ENCODE measurements at regions not wholly inside any gene's neighbourhood (a gene's known extent, or its start where the extent isn't known, plus 50 kb on each side); places are given as distances from the start of the nearest gene placed in this dataset.

GRCh38 chr9:108125625-108126024 is 636.1 kb upstream of the KLF4 start:
- no peaks in the 10 kb centered on the region for H3K36me3 ChIP-seq (ENCODE audit: control insufficient read depth, insufficient read depth, low read length)
- no peaks in the 10 kb centered on the region for H3K9me3 ChIP-seq (ENCODE audit: control insufficient read depth, insufficient read depth, low read length)
- H3K4me3 ChIP-seq (ENCODE audit: low read depth, low read length) = no peak overlapping the region
- H3K27me3 ChIP-seq (ENCODE audit: control insufficient read depth, insufficient read depth, low read length) = no peaks in the 10 kb centered on the region
- H3K9ac ChIP-seq (ENCODE audit: low read depth, low read length) = no peak overlapping the region
- no peaks in the 10 kb centered on the region for H3K4me1 ChIP-seq (ENCODE audit: control insufficient read depth, insufficient read depth, low read length)

- H3K9me3 ChIP-seq (ENCODE audit: control insufficient read depth, insufficient read depth, low read length) = no peaks in the 10 kb centered on the region
Observed at GRCh38 chr9:108119530-108120113, 630.1 kb upstream of the KLF4 start.

GRCh38 chr9:108117795-108118194 is 628.2 kb upstream of the KLF4 start:
- H3K36me3 ChIP-seq (ENCODE audit: control insufficient read depth, insufficient read depth, low read length) = no peaks in the 10 kb centered on the region
- H3K9ac ChIP-seq (ENCODE audit: low read depth, low read length) = no peak overlapping the region
- H3K9me3 ChIP-seq (ENCODE audit: control insufficient read depth, insufficient read depth, low read length) = no peaks in the 10 kb centered on the region
- no peaks in the 10 kb centered on the region for H3K4me1 ChIP-seq (ENCODE audit: control insufficient read depth, insufficient read depth, low read length)
- no peak overlapping the region for H3K4me3 ChIP-seq (ENCODE audit: low read depth, low read length)
- H3K27me3 ChIP-seq (ENCODE audit: control insufficient read depth, insufficient read depth, low read length) = no peaks in the 10 kb centered on the region

More at GRCh38 chr9:108119530-108120113, 630.1 kb upstream of the KLF4 start:
- H3K4me1 ChIP-seq (ENCODE audit: control insufficient read depth, insufficient read depth, low read length) = no peaks in the 10 kb centered on the region
- H3K4me3 ChIP-seq (ENCODE audit: low read depth, low read length) = no peak overlapping the region
- no peak overlapping the region for H3K9ac ChIP-seq (ENCODE audit: low read depth, low read length)
- H3K27me3 ChIP-seq (ENCODE audit: control insufficient read depth, insufficient read depth, low read length) = no peaks in the 10 kb centered on the region
- H3K36me3 ChIP-seq (ENCODE audit: control insufficient read depth, insufficient read depth, low read length) = no peaks in the 10 kb centered on the region

GRCh38 chr9:108117306-108117705 is 627.7 kb upstream of the KLF4 start:
- no peak overlapping the region for H3K9ac ChIP-seq (ENCODE audit: low read depth, low read length)
- H3K4me1 ChIP-seq (ENCODE audit: control insufficient read depth, insufficient read depth, low read length) = no peaks in the 10 kb centered on the region
- H3K4me3 ChIP-seq (ENCODE audit: low read depth, low read length) = no peak overlapping the region
- no peaks in the 10 kb centered on the region for H3K36me3 ChIP-seq (ENCODE audit: control insufficient read depth, insufficient read depth, low read length)
- H3K9me3 ChIP-seq (ENCODE audit: control insufficient read depth, insufficient read depth, low read length) = no peaks in the 10 kb centered on the region
- H3K27me3 ChIP-seq (ENCODE audit: control insufficient read depth, insufficient read depth, low read length) = no peaks in the 10 kb centered on the region

GRCh38 chr9:108113596-108113995 is 624.0 kb upstream of the KLF4 start:
- no peaks in the 10 kb centered on the region for H3K36me3 ChIP-seq (ENCODE audit: control insufficient read depth, insufficient read depth, low read length)
- no peaks in the 10 kb centered on the region for H3K4me1 ChIP-seq (ENCODE audit: control insufficient read depth, insufficient read depth, low read length)
- H3K27me3 ChIP-seq (ENCODE audit: control insufficient read depth, insufficient read depth, low read length) = no peaks in the 10 kb centered on the region
- no peak overlapping the region for H3K4me3 ChIP-seq (ENCODE audit: low read depth, low read length)
- no peak overlapping the region for H3K9ac ChIP-seq (ENCODE audit: low read depth, low read length)
- no peaks in the 10 kb centered on the region for H3K9me3 ChIP-seq (ENCODE audit: control insufficient read depth, insufficient read depth, low read length)

GRCh38 chr9:108109927-108110690 is 620.5 kb upstream of the KLF4 start:
- Histone ChIP-seq H3K9me3 (ENCODE audit: control insufficient read depth, insufficient read depth, low read length) (no peaks in the 10 kb centered on the region), H3K27me3 (ENCODE audit: control insufficient read depth, insufficient read depth, low read length) (no peaks in the 10 kb centered on the region), H3K9ac (ENCODE audit: low read depth, low read length) (no peak overlapping the region), H3K36me3 (ENCODE audit: control insufficient read depth, insufficient read depth, low read length) (no peaks in the 10 kb centered on the region), H3K4me3 (ENCODE audit: low read depth, low read length) (no peak overlapping the region), H3K4me1 (ENCODE audit: control insufficient read depth, insufficient read depth, low read length) (no peaks in the 10 kb centered on the region)

GRCh38 chr9:108108852-108109448 is 619.4 kb upstream of the KLF4 start:
- Histone ChIP-seq H3K36me3 (ENCODE audit: control insufficient read depth, insufficient read depth, low read length) (no peaks in the 10 kb centered on the region), H3K9me3 (ENCODE audit: control insufficient read depth, insufficient read depth, low read length) (no peaks in the 10 kb centered on the region), H3K4me1 (ENCODE audit: control insufficient read depth, insufficient read depth, low read length) (no peaks in the 10 kb centered on the region), H3K4me3 (ENCODE audit: low read depth, low read length) (no peak overlapping the region), H3K9ac (ENCODE audit: low read depth, low read length) (no peak overlapping the region), H3K27me3 (ENCODE audit: control insufficient read depth, insufficient read depth, low read length) (no peaks in the 10 kb centered on the region)

- Histone ChIP-seq H3K9ac (ENCODE audit: low read depth, low read length) (no peak overlapping the region), H3K9me3 (ENCODE audit: control insufficient read depth, insufficient read depth, low read length) (no peaks in the 10 kb centered on the region), H3K27me3 (ENCODE audit: control insufficient read depth, insufficient read depth, low read length) (no peaks in the 10 kb centered on the region), H3K4me1 (ENCODE audit: control insufficient read depth, insufficient read depth, low read length) (no peaks in the 10 kb centered on the region), H3K4me3 (ENCODE audit: low read depth, low read length) (no peak overlapping the region), H3K36me3 (ENCODE audit: control insufficient read depth, insufficient read depth, low read length) (no peaks in the 10 kb centered on the region)
Observed at GRCh38 chr9:108108280-108108851, 618.8 kb upstream of the KLF4 start.

- Histone ChIP-seq H3K4me3 (ENCODE audit: low read depth, low read length) (no peak overlapping the region), H3K9me3 (ENCODE audit: control insufficient read depth, insufficient read depth, low read length) (no peaks in the 10 kb centered on the region), H3K36me3 (ENCODE audit: control insufficient read depth, insufficient read depth, low read length) (no peaks in the 10 kb centered on the region), H3K9ac (ENCODE audit: low read depth, low read length) (no peak overlapping the region), H3K27me3 (ENCODE audit: control insufficient read depth, insufficient read depth, low read length) (no peaks in the 10 kb centered on the region), H3K4me1 (ENCODE audit: control insufficient read depth, insufficient read depth, low read length) (no peaks in the 10 kb centered on the region)
Observed at GRCh38 chr9:108105885-108106284, 616.3 kb upstream of the KLF4 start.

- Histone ChIP-seq H3K4me1 (ENCODE audit: control insufficient read depth, insufficient read depth, low read length) (no peaks in the 10 kb centered on the region), H3K36me3 (ENCODE audit: control insufficient read depth, insufficient read depth, low read length) (no peaks in the 10 kb centered on the region), H3K9me3 (ENCODE audit: control insufficient read depth, insufficient read depth, low read length) (no peaks in the 10 kb centered on the region), H3K4me3 (ENCODE audit: low read depth, low read length) (no peak overlapping the region), H3K27me3 (ENCODE audit: control insufficient read depth, insufficient read depth, low read length) (no peaks in the 10 kb centered on the region), H3K9ac (ENCODE audit: low read depth, low read length) (no peak overlapping the region)
Observed at GRCh38 chr9:108104991-108105390, 615.4 kb upstream of the KLF4 start.

- Histone ChIP-seq H3K4me3 (ENCODE audit: low read depth, low read length) (no peak overlapping the region), H3K27me3 (ENCODE audit: control insufficient read depth, insufficient read depth, low read length) (no peaks in the 10 kb centered on the region), H3K4me1 (ENCODE audit: control insufficient read depth, insufficient read depth, low read length) (no peaks in the 10 kb centered on the region), H3K9me3 (ENCODE audit: control insufficient read depth, insufficient read depth, low read length) (no peaks in the 10 kb centered on the region), H3K9ac (ENCODE audit: low read depth, low read length) (no peak overlapping the region), H3K36me3 (ENCODE audit: control insufficient read depth, insufficient read depth, low read length) (no peaks in the 10 kb centered on the region)
Observed at GRCh38 chr9:108103046-108103693, 613.6 kb upstream of the KLF4 start.

All from iPS-15b (cell line).